Gastroesophageal sphincter (tissue), 4 donors: ENCODE measurements at regions not wholly inside any gene's neighbourhood (a gene's known extent, or its start where the extent isn't known, plus 50 kb on each side); places are given as distances from the start of the nearest gene placed in this dataset.
A peak's percentile ranks its signal among the peaks of the same experiment; 100 is the strongest.

Experiments
- ATAC-seq: fragments of 150-250 bp; one replicate; pipeline ENCODE4 v1.9.1; 2016; ENCODE audit warnings: mild to moderate bottlenecking, moderate library complexity
- H3K27ac ChIP-seq, 4 donors: fragments of 200-600 bp; sonication (generic) in 3 of 4; 1 replicate in 3 of 4; 2 replicates in 1 of 4; pipeline ENCODE4 v1.5.1; 2016 to 2019
- H3K27me3 ChIP-seq: fragments of 200-600 bp; sonication (generic); one replicate; pipeline ENCODE4 v1.5.1; 2019
- H3K36me3 ChIP-seq, 2 donors: fragments of 200-600 bp; sonication (generic); one replicate each; pipeline ENCODE4 v1.5.1; 2019; ENCODE audit warnings: control low read depth in 1 of 2
- H3K4me1 ChIP-seq, 3 donors: fragments of 200-600 bp; sonication (generic); 1 replicate in 2 of 3; 2 replicates in 1 of 3; pipeline ENCODE4 v1.5.1; 2016 to 2019; ENCODE audit warnings: control low read depth in 2 of 3
- H3K4me3 ChIP-seq, 2 donors: fragments of 200-600 bp; sonication (generic); one replicate each; pipeline ENCODE4 v1.5.1; 2019; ENCODE audit warnings: mild to moderate bottlenecking in 1 of 2, moderate library complexity in 1 of 2
- H3K9me3 ChIP-seq, 3 donors: fragments of 200-600 bp; sonication (generic); one replicate each; pipeline ENCODE4 v1.5.1; 2017 to 2019; ENCODE audit warnings: control low read depth in 2 of 3
- EP300 ChIP-seq: sonication (generic); formaldehyde crosslinking; IDR thresholded peaks from one replicate; pipeline ENCODE4 v1.6.1; 2017; ENCODE audit warnings: antibody characterized with exemption, mild to moderate bottlenecking
- POLR2A ChIP-seq, 2 donors: fragments of 450-650 bp; IDR thresholded peaks; one replicate each; pipeline ENCODE4 v1.6.1; 2017; ENCODE audit warnings: antibody characterized with exemption in 2 of 2, mild to moderate bottlenecking in 2 of 2, moderate library complexity in 1 of 2
- POLR2AphosphoS5 ChIP-seq: sonication (generic); formaldehyde crosslinking; IDR thresholded peaks from one replicate; pipeline ENCODE4 v1.6.1; 2017; ENCODE audit warnings: antibody characterized with exemption
- WGBS, 2 donors: methylation state at CpG; one replicate each; pipeline ENCODE4 v1.1.5; 2018; ENCODE audit warnings: low coverage in 1 of 2; 5-methylcytosine and 5-hydroxymethylcytosine counted together
- TF ChIP-seq, protein P1 (sequence below), 4 experiments: fragments of 200-600 bp in 2 of 4; fragments of 450-650 bp in 2 of 4; sonication (generic) in 1 of 4; IDR thresholded peaks; one replicate each; pipeline ENCODE4 v1.5.1; 2017 to 2019; ENCODE audit warnings: antibody characterized with exemption in 4 of 4, mild to moderate bottlenecking in 2 of 4, moderate library complexity in 2 of 4

DNA sequence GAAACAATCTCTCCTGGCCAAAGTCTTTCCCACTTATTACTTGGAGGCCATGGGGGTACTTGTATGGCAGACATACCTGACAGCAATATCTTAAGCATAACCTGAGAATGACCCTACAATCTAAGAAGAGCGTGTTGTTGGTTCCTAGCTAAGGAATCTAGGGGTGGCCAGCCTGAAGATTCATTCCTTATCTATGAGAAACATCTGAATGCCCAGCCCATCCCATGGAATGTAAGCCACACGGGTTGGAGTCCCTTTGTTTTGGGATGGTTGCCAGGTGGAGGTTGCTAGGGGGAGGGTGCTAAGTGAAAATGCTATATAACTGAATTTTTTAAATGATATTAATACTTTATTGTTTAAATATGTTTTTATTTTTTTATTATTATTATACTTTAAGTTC lies 725.0 kb downstream of the ETS1 start:
- H3K27ac ChIP-seq, result no peak overlapping the region
- WGBS, 2 donors, result 30 to 44% methylated on average over 2 of the region's 2 CpGs
- no peaks in the 10 kb centered on the region for H3K9me3 ChIP-seq
- no peak overlapping the region for H3K4me3 ChIP-seq
- no peaks in the 10 kb centered on the region for H3K27me3 ChIP-seq
- no peaks in the 10 kb centered on the region for H3K36me3 ChIP-seq
- no peaks in the 10 kb centered on the region for H3K4me1 ChIP-seq
- no peak for ATAC-seq
- TF ChIP-seq POLR2AphosphoS5, result no peak
- TF ChIP-seq POLR2A (IDR thresholded peaks at IDR 0.05), result no peak
- TF ChIP-seq EP300, result no peak
- TF ChIP-seq, protein P1, sequence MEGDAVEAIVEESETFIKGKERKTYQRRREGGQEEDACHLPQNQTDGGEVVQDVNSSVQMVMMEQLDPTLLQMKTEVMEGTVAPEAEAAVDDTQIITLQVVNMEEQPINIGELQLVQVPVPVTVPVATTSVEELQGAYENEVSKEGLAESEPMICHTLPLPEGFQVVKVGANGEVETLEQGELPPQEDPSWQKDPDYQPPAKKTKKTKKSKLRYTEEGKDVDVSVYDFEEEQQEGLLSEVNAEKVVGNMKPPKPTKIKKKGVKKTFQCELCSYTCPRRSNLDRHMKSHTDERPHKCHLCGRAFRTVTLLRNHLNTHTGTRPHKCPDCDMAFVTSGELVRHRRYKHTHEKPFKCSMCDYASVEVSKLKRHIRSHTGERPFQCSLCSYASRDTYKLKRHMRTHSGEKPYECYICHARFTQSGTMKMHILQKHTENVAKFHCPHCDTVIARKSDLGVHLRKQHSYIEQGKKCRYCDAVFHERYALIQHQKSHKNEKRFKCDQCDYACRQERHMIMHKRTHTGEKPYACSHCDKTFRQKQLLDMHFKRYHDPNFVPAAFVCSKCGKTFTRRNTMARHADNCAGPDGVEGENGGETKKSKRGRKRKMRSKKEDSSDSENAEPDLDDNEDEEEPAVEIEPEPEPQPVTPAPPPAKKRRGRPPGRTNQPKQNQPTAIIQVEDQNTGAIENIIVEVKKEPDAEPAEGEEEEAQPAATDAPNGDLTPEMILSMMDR (IDR thresholded peaks at IDR 0.05), result no peak

DNA sequence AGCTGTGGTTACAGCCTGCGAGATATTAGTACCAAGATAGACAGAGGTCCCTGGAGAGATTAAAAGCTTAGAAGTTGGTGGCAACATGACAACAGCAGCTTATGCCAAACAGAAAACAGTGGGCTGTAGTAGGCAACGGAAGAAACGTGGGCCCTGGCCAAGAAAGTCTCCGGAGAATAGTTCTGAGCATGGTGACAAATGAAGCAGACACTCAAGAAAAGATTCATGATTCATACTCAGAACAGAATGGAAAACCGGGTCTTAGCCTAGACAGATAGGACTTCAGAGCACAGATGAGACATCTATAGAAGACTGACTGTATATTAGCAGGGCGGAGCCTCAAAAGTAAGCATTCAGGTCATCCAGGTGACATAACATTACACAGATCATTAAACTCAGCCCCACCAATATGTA lies 727.4 kb downstream of the ETS1 start:
- no peak for ATAC-seq
- Histone ChIP-seq H3K27me3 (no peaks in the 10 kb centered on the region), H3K27ac (no peak overlapping the region), H3K4me1 (no peaks in the 10 kb centered on the region), H3K4me3 (no peak overlapping the region), H3K36me3 (no peaks in the 10 kb centered on the region), H3K9me3 (no peaks in the 10 kb centered on the region)
- no peak for TF ChIP-seq POLR2A (IDR thresholded peaks at IDR 0.05)
- TF ChIP-seq POLR2AphosphoS5, result no peak
- TF ChIP-seq, protein P1 (IDR thresholded peaks at IDR 0.05), result no peak
- TF ChIP-seq EP300, result no peak
- 52 to 69% methylated on average over 4 to 6 of the region's 6 CpGs for WGBS, 2 donors

DNA sequence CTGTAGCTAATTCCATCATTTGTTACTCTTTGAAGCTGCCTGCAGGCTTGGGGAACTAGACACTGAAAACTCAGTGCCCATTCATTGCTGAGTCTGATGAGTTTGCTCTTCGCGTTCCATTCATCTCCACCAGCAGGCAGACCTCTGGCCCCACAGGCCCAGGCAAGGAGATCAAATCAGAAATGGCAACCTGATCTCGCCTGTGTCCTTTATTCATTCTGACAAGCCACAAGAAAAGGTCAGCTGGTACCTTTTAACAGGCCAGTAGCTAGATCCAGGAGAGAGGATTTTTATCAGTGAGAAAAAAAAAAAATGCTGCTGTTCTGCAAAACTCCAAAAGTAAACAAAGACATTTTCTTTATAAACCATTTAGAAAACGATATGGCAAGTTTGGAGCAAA lies 742.5 kb downstream of the ETS1 start:
- no peak for ATAC-seq
- Histone ChIP-seq H3K4me3 (no peak overlapping the region), H3K4me1 (no peaks in the 10 kb centered on the region), H3K27me3 (no peaks in the 10 kb centered on the region), H3K9me3 (no peaks in the 10 kb centered on the region), H3K27ac (no peak overlapping the region), H3K36me3 (no peaks in the 10 kb centered on the region)
- WGBS, 2 donors, result 69 to 73% methylated on average over 4 of the region's 4 CpGs
- TF ChIP-seq, protein P1 (IDR thresholded peaks at IDR 0.05), result no peak
- TF ChIP-seq POLR2AphosphoS5 (no peak), POLR2A (IDR thresholded peaks at IDR 0.05) (no peak), EP300 (no peak)

DNA sequence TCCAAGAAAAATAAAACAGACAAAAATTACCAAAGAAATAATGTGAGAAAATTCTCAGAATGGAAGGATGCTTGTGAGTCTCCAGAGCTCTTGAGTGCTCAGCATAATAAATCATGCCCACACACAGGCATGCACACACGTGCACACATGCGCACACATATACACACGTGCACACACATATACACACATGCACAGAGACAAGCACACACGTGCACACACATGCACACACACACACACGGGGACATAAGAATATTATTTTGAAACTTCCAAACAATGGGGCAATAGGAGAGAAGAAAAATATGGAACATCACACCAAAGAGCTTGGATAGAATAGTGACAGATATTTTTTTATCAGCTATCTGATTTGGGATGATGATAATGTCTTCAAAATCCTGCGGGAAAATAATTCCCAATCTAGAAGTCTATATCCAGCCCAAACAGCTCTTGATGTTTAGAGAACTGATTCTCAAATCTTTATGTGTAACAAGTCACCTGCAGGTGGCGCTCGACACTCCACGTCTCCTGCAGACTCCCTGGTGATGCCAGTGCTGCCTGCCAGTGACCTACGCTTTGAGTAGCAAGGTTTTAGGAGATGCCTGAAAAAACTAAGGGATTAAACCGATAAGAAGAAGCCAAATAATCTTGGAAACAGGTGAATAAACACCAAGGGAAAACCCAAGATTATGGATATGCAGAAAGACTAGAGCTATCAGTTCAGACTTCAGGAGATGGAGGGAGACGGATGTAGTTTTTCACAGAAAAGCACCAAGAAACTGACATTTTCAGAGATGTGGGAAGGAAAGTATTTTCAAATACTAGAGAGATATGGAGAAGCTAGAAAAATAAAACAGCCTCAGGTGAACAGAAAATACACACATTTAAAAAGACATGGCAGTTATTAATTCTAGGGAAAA lies 743.6 kb downstream of the ETS1 start:
- 25 to 38% methylated on average over 12 of the region's 12 CpGs for WGBS, 2 donors
- no peaks in the 10 kb centered on the region for H3K27me3 ChIP-seq
- H3K9me3 ChIP-seq, result no peaks in the 10 kb centered on the region
- H3K4me1 ChIP-seq, result no peaks in the 10 kb centered on the region
- TF ChIP-seq POLR2A (IDR thresholded peaks at IDR 0.05), result no peak
- TF ChIP-seq, protein P1 (IDR thresholded peaks at IDR 0.05), result peak in 2 of 4 experiments; percentile 14 to 46
- ATAC-seq, result no peak
- no peak overlapping the region for H3K4me3 ChIP-seq
- H3K36me3 ChIP-seq, result no peaks in the 10 kb centered on the region
- H3K27ac ChIP-seq, result no peak overlapping the region

DNA sequence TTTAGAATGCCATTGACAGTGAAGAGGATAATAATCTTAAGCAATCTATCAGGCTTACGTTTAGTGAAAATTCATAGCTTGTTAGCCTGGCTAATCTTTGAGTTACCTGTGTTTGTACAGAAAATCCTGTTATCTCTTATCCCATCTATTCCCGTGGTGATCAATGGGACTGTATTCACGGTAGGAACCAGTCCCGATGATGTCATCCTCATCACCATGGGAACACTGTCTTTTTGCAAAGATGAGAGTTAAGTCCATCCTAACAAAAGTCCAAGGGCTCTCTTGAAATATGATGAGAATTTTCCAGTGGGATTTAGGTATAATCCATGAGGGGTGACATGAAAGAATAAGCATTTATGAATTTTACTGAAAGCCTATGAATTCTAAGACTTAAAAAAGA lies 762.2 kb downstream of the ETS1 start:
- no peaks in the 10 kb centered on the region for H3K9me3 ChIP-seq
- H3K27ac ChIP-seq, result no peak overlapping the region
- TF ChIP-seq, protein P1 (IDR thresholded peaks at IDR 0.05), result no peak
- TF ChIP-seq EP300 (no peak), POLR2AphosphoS5 (no peak), POLR2A (IDR thresholded peaks at IDR 0.05) (no peak)
- 84 to 100% methylated on average over 1 to 4 of the region's 4 CpGs for WGBS, 2 donors
- H3K36me3 ChIP-seq, result no peaks in the 10 kb centered on the region
- no peaks in the 10 kb centered on the region for H3K4me1 ChIP-seq
- no peak overlapping the region for H3K4me3 ChIP-seq
- no peak for ATAC-seq
- H3K27me3 ChIP-seq, result no peaks in the 10 kb centered on the region
